SW480 (cell line): ENCODE measurements at regions not wholly inside any gene's neighbourhood (a gene's known extent, or its start where the extent isn't known, plus 50 kb on each side); places are given as distances from the start of the nearest gene placed in this dataset.
"Not testable (repeated sequence)": the region's sequence is repeated elsewhere in the genome, so short reads cannot be mapped to it uniquely, and the experiment has no call there.

Experiments used
- DNase-seq: peaks from one replicate; pipeline ENCODE4 v3.0.0-alpha.2; 2016; ENCODE audit warnings: low spot score

DNA sequence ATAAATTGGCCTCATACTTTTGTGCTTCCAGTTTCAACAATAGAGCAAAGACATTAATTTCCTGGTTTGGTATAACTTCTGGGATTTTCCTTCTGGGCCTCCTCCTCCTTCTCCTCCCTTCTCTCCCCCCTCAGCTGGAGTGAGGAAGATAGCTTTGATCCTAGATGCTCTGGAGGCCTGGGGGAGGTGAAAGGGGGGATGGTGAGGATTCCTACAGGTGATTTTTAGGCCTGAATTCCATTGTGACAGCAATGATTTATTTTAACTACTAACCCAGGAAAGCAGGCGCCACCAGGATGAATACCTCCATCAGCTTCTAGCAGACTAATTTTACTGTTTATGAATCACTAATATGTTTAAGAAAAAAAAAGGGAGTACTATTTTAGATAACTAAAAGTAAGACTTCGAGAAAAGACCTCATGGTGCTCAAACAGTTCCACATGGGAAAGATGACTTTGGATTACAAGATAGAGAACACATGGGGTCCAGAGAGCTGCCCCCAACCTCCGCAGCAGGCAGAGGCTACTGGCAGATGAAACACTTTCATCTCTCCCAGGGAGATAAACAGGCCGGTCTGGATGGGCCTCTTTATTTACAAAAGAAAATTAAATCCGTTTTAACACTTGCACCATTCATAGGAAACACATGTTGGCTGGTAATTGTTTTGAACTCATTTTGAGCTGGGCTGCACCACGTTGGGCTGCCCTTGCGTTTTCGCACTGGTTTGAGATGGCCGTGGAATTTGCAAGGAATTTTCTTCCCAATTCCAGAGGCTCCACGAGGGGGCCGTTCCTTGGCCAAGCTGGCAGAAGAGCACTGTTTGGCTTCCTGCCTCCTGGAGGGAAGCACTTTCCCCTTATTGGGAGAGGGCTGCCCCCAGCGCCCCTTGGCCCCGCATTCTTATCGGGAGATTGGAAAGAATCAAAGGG is 125.1 kb upstream of the STX18 start:
- DNase-seq = peak; percentile 47

DNA sequence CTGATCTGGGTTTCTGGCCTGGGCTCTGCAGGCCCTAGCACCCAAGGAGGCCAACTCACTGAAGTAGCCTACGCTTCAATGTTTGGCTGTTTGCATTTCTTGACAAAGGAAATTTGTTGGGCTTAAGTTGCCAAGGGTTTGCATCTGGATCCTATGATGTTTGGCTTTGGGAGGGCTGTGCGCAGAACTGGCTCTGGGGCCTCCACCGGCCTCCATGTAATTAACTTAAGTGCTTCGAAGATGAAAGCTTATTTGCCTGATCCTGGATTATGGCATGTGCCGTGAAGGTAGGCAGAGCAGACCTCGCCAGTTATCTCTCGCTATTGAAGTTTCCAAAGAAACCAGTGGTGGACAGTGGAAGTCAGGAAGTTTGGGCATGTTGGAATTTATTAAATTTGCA is 124.3 kb upstream of the STX18 start:
- DNase-seq = peak; percentile 26

DNA sequence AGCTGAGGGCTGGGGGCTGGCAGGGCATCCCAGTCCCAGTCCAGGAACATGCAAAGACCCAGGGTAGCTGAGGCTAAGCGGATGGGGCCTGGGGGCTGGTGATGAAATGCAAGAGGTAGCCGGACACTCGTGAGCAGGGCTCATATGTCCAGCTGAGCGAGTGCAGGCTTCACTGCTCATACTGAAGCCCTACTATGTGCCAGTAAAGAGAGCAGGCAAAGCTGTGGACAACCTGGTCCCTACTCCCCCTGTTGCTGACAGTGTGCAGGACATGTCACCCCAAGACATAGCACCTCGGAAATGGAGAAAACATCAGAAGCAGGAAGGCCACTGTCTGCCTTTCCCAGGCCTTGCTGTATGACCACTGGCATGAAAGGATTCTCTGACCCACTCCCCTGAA is 122.4 kb upstream of the STX18 start:
- no peak for DNase-seq

GRCh38 chr4:4663028-4663427 is 121.2 kb upstream of the STX18 start:
- DNase-seq = no peak

GRCh38 chr4:4662230-4662629 is 120.4 kb upstream of the STX18 start:
- DNase-seq = no peak

- peak; percentile 37 for DNase-seq
Observed at GRCh38 chr4:4659871-4660651, 118.2 kb upstream of the STX18 start.

GRCh38 chr4:4658052-4658451 is 116.2 kb upstream of the STX18 start:
- DNase-seq = no peak

- no peak for DNase-seq
Observed at GRCh38 chr4:4656977-4657376, 115.1 kb upstream of the STX18 start.

DNA sequence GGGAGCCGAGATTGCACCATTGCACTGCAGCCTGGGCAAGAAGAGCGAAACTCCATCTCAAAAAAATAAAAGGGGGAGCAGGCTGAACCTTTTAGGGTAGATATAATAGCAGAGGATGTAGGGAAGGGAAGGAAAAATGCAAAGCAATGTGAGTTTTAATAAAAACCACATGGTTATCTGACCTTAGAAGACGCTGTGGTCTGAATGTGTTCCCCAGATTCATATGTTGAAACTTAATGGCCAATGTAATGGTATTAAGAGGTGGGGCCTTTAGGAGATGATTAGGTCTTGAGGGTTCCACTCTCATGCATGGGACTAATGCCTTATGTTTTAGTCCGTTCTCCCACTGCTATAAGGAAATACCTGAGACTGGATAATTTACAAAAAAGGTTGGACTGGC is 114.1 kb upstream of the STX18 start:
- no peak for DNase-seq

GRCh38 chr4:4655011-4655410 is 113.2 kb upstream of the STX18 start:
- no peak for DNase-seq

- DNase-seq = no peak
Observed at GRCh38 chr4:4651811-4652755, 110.2 kb upstream of the STX18 start.

DNA sequence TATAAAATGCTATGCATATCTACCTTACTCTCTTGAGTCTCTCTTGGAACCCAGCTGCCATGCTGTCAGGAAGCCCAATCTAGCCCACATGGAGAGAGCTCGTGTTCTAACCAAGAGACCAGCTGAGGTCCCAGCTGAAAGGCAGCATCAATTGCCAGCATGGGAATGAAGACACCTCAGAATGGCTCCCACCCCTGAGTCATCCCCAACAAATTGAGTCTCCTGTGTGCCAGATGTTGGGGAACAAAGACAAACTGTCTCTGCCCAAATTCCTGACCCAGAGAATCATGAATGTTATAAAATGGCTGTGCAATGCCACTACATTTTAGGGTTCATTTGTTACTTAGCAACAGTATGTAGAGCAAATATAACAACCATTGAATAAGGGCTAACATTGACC is 105.2 kb upstream of the STX18 start:
- no peak for DNase-seq

DNA sequence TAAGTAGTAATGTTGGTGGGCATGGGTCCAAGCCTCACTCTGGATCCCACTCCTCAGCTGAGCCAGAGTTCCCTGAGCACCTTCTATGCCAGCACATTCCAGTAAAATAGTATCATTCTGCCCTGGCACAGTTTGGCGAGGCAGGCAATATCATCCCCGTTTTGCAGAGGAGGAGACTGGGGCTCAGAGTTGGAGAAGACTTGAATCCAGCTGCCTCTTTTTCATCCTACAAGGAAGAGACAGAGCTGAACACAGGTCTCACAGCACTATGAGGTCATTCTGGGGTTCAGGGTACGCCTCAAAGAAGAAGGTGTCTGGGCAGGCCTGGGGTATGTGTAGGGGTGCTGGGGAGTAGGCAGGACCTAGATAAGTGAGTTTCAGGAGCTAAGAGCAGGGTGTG is 103.9 kb upstream of the STX18 start:
- DNase-seq = no peak

DNA sequence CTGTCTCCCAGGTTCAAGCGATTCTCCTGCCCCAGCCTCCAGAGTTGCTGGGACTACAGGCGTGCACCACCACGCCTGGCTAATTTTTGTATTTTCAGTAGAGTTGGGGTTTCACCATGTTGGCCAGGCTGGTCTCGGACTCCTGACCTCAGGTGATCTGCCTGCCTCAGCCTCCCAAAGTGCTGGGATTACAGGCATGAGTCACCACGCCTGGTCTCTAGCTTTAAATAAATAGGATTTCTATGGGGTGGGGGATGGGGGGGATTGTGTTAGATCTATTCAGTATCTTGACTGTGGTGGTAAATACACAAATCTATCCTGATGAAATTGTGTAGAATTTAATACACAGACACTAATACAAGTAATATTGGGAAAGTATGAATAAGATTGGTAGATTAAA is 102.4 kb upstream of the STX18 start:
- DNase-seq = not testable (repeated sequence)

DNA sequence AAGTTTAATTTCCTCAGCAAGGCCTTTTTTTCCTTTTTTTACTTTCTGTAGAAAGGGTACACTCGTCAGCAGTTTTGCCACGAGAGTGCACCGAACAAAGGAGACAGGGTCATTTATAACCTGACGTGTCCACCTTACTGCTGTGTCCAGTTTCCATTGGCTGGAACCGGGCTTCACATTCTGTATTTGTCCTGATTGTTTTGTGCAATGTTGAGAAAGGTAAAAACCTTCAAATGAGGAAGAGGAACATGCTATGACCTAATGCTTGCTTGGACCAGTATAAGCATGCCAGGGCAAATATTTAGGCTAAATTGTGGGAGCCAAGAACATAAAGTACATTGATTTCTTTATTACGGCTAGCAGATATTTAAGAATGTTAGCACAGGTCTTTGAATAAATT is 101.9 kb upstream of the STX18 start:
- DNase-seq = not testable (repeated sequence)

DNA sequence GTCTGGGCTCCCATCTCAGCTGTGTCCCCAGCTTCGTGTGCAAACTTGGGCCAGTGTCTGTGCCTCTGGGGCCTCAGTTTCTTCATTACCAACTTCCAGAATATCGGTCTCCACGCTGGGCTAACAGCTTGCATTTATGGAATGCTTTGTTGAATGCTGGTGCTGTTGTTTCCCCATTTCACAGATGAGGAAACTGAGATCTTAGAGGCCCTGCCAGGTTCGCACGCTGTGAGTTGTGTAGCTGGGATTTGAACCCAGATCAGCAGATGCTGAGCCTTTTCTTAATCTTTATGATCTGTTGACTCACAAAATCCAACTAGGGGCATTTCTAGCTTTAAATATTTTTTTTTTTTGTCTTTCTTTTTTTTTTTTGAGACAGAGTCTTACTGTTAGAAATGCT is 101.5 kb upstream of the STX18 start:
- no peak for DNase-seq

DNA sequence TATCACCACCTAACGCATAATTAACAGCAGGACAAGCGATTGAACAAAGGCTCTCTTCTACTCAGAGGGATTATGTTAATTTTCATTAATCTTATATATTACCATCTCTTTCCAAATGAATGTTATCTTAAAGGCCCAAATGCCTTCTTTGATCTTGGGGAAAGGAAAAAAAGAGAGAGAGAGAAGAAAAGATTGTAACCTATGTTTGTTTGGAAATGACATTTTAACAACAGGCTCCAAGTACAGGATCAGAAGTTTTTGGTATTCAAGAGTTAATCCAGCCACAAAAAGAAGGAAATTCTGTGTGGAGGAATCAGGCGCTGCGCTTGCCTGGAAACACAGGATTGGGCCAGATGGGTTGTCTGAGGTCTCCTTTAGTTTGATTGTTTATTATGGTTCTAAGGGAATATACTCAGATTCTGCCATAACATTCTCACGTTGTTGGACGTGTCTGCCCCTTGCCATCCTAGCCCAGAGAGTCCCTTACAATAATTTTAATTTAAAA is 100.7 kb upstream of the STX18 start:
- no peak for DNase-seq

GRCh38 chr4:4641661-4642495 is 100.0 kb upstream of the STX18 start:
- no peak for DNase-seq

DNA sequence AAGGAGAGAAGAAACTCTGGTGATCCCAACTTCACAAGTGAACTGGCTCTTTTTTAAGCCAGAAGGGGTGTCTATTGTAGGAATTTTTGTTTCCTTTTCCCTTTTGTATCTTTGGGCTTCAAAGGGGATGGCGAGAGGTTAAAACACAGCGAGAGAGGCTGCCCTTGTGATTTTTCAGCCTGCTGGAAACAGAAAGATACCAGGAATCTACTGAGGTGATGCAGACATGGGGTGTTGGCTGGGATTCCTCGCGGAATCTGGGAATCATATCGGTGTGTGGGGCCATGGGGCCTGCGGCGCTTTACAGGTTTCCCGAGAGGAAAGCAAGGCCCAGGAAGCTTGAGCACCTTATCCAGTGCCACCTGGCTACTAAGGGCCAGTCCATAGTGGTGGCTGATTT is 99.4 kb upstream of the STX18 start:
- DNase-seq = no peak

DNA sequence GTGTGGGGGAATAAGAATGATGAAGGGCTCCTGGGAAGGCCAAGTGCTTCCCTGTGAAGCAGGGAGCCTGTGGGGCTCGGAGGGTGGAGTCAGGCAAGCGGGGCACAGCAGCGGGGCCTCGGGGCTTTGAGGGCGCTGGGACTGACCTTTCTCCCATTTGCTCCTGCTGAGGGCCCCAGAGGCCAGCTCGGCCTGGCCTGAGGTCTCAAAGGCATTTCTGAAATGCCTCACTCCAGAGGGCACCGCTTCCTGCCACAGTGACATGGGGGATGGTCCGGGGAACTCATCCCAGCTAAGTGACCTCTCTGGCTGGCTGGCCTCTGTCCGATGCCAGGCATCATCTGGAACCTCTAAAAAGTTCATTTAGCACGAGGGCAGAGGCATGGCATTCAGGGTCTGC is 98.8 kb upstream of the STX18 start:
- DNase-seq = peak; percentile 43

GRCh38 chr4:4639370-4639769 is 97.5 kb upstream of the STX18 start:
- no peak for DNase-seq
